ENCODE measurements at regions not wholly inside any gene's neighbourhood (a gene's known extent, or its start where the extent isn't known, plus 50 kb on each side); places are given as distances from the start of the nearest gene placed in this dataset.

GRCh38 chr6:139868576-139868975 is 494.1 kb upstream of the CITED2 start:
- peaks cover 6% of the 10 kb centered on the region for H3K9me3 Mint-ChIP-seq
- H3K27ac Mint-ChIP-seq = peak overlapping the region in 2 of 3 experiments; percentile 9 to 66
- H3K4me3 Mint-ChIP-seq = no peak overlapping the region
- no peak for TF ChIP-seq CTCF (IDR thresholded peaks at IDR 0.05; ENCODE audit: unreplicated experiment in 3 of 3)
- H3K27me3 Mint-ChIP-seq (ENCODE audit: low read depth) = no peaks in the 10 kb centered on the region
- H3K36me3 Mint-ChIP-seq (ENCODE audit: low read depth) = peaks cover 5% of the 10 kb centered on the region
- peaks cover 19% of the 10 kb centered on the region for H3K4me1 Mint-ChIP-seq

GRCh38 chr6:139863964-139864363 is 489.5 kb upstream of the CITED2 start:
- Mint-ChIP-seq H3K9me3 (peaks cover 15% of the 10 kb centered on the region), H3K4me3 (no peak overlapping the region), H3K4me1 (peaks cover 9% of the 10 kb centered on the region), H3K27ac (no peak overlapping the region), H3K27me3 (ENCODE audit: low read depth) (no peaks in the 10 kb centered on the region), H3K36me3 (ENCODE audit: low read depth) (peaks cover 10% of the 10 kb centered on the region)
- TF ChIP-seq CTCF (IDR thresholded peaks at IDR 0.05; ENCODE audit: unreplicated experiment in 3 of 3) = no peak

GRCh38 chr6:139863346-139863745 is 488.9 kb upstream of the CITED2 start:
- peaks cover 15% of the 10 kb centered on the region for H3K9me3 Mint-ChIP-seq
- no peak overlapping the region for H3K4me3 Mint-ChIP-seq
- peaks cover 10% of the 10 kb centered on the region for H3K36me3 Mint-ChIP-seq (ENCODE audit: low read depth)
- no peak for TF ChIP-seq CTCF (IDR thresholded peaks at IDR 0.05; ENCODE audit: unreplicated experiment in 3 of 3)
- peaks cover 4% of the 10 kb centered on the region for H3K4me1 Mint-ChIP-seq
- H3K27ac Mint-ChIP-seq = peak overlapping the region in 1 of 3 experiments; percentile 11
- no peaks in the 10 kb centered on the region for H3K27me3 Mint-ChIP-seq (ENCODE audit: low read depth)

GRCh38 chr6:139862311-139862710 is 487.9 kb upstream of the CITED2 start:
- H3K4me1 Mint-ChIP-seq = peaks cover 4% of the 10 kb centered on the region
- peak overlapping the region in 2 of 3 experiments; percentile 7 to 9 for H3K27ac Mint-ChIP-seq
- H3K36me3 Mint-ChIP-seq (ENCODE audit: low read depth) = peaks cover 10% of the 10 kb centered on the region
- H3K9me3 Mint-ChIP-seq = peaks cover 15% of the 10 kb centered on the region
- TF ChIP-seq CTCF (IDR thresholded peaks at IDR 0.05; ENCODE audit: unreplicated experiment in 3 of 3) = no peak
- no peak overlapping the region for H3K4me3 Mint-ChIP-seq
- H3K27me3 Mint-ChIP-seq (ENCODE audit: low read depth) = no peaks in the 10 kb centered on the region

- Mint-ChIP-seq H3K4me1 (peaks cover 22% of the 10 kb centered on the region), H3K4me3 (no peak overlapping the region), H3K27me3 (ENCODE audit: low read depth) (no peaks in the 10 kb centered on the region), H3K9me3 (peaks cover 15% of the 10 kb centered on the region), H3K27ac (peak overlapping the region in 1 of 3 experiments; percentile 1), H3K36me3 (ENCODE audit: low read depth) (peaks cover 10% of the 10 kb centered on the region)
- TF ChIP-seq CTCF (IDR thresholded peaks at IDR 0.05; ENCODE audit: unreplicated experiment in 3 of 3) = no peak
These were observed 485.8 kb upstream of the CITED2 start for GRCh38 chr6:139860203-139860602.

- Mint-ChIP-seq H3K4me3 (no peak overlapping the region), H3K36me3 (ENCODE audit: low read depth) (peaks cover 6% of the 10 kb centered on the region), H3K4me1 (peaks cover 36% of the 10 kb centered on the region), H3K9me3 (peaks cover 9% of the 10 kb centered on the region), H3K27me3 (ENCODE audit: low read depth) (no peaks in the 10 kb centered on the region), H3K27ac (peak overlapping the region in 1 of 3 experiments; percentile 66)
- no peak for TF ChIP-seq CTCF (IDR thresholded peaks at IDR 0.05; ENCODE audit: unreplicated experiment in 3 of 3)
These were observed 484.0 kb upstream of the CITED2 start for GRCh38 chr6:139858429-139858828.

Measured in nephron (organoid).